Mammary epithelial cell (primary cell): ENCODE measurements at regions not wholly inside any gene's neighbourhood (a gene's known extent, or its start where the extent isn't known, plus 50 kb on each side); places are given as distances from the start of the nearest gene placed in this dataset.

ENCODE experiments used
- EZH2 ChIP-seq: IDR thresholded peaks from 2 replicates; pipeline ENCODE4 v1.6.1; 2012; ENCODE audit warnings: low read length, inconsistent platforms, borderline replicate concordance
- TF ChIP-seq, protein P1 (sequence below), 2 donors: IDR thresholded peaks in 1 of 2; conservative IDR thresholded peaks in 1 of 2; 2 replicates each; pipeline ENCODE4 v1.5.1; 2011 to 2012; ENCODE audit warnings: inconsistent platforms in 2 of 2, low read length in 2 of 2, mild to moderate bottlenecking in 2 of 2, control low read depth in 1 of 2, low read depth in 1 of 2; ENCODE audit not compliant: insufficient read depth in 1 of 2; ENCODE audit errors: extremely low read depth in 1 of 2

DNA sequence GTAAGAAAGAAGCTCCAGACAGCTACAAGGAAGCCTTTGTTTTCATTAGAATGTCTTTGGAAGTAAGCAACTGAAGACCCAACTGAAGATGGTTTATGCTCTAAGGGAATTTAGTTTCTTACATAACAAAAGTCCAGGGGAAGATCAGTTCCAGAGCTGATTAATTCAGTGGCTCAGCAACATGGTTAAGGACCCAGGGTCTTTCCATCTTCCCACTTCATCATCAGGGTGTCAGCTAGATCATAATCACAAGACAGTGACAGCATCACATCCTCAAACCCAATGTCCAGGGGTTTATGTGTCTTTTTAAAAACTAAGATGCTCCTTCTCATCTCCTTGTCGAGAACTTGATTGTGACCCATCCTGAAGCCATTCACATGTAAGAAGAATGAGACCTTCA is 119.7 kb upstream of the PRDM1 start:
- TF ChIP-seq, protein P1, sequence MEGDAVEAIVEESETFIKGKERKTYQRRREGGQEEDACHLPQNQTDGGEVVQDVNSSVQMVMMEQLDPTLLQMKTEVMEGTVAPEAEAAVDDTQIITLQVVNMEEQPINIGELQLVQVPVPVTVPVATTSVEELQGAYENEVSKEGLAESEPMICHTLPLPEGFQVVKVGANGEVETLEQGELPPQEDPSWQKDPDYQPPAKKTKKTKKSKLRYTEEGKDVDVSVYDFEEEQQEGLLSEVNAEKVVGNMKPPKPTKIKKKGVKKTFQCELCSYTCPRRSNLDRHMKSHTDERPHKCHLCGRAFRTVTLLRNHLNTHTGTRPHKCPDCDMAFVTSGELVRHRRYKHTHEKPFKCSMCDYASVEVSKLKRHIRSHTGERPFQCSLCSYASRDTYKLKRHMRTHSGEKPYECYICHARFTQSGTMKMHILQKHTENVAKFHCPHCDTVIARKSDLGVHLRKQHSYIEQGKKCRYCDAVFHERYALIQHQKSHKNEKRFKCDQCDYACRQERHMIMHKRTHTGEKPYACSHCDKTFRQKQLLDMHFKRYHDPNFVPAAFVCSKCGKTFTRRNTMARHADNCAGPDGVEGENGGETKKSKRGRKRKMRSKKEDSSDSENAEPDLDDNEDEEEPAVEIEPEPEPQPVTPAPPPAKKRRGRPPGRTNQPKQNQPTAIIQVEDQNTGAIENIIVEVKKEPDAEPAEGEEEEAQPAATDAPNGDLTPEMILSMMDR (conservative IDR thresholded peaks at IDR 0.05 in 1 of 2, IDR thresholded peaks at IDR 0.05 in 1 of 2; ENCODE audit: extremely low read depth in 1 of 2, insufficient read depth in 1 of 2, low read depth in 1 of 2, low read length in 2 of 2) = no peak
- TF ChIP-seq EZH2 = no peak
